ENCODE measurements at regions not wholly inside any gene's neighbourhood (a gene's known extent, or its start where the extent isn't known, plus 50 kb on each side); places are given as distances from the start of the nearest gene placed in this dataset.

DNA sequence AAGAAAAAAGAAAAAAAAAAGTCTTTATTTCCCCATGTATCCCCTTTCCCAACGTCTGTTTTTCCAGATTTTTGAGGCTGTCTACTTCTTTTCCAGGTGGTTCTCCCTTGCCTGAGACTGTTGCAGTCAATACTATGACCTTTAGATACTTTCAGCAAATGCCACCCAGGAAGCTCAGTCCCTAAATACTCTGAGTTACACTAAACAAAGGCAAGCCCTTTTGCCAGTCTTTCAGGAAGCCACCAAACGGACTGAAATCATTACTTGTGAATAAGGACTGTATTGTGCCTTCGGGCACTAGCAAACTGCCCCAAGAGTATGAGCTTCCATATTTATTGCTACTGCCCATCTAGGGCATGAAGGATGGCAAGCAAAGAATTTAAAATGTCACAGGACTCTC lies 621.3 kb downstream of the SUCLG1 start:
- POLR2A ChIA-PET = interaction anchor here (0.5 kb wide), 1 partner anchor 1106 kb away, joined by 3 read pairs; no protein-coding TSS in a partner anchor
- Histone ChIP-seq H4K20me1 (replicated peaks; ENCODE audit: control insufficient read depth, insufficient read depth, low read length) (no peaks in the 10 kb centered on the region), H3K9ac (ENCODE audit: insufficient read depth in 1 of 2, low read depth in 2 of 2, low read length in 2 of 2) (no peak overlapping the region), H3K27ac (ENCODE audit: extremely low read depth, low read depth, low read length) (no peak overlapping the region), H3K79me2 (ENCODE audit: control insufficient read depth, insufficient read depth, low read length) (no peaks in the 10 kb centered on the region), H2AFZ (ENCODE audit: low read depth, low read length) (no peak overlapping the region), H3K9me1 (ENCODE audit: control insufficient read depth, insufficient read depth, low read length) (no peaks in the 10 kb centered on the region), H3K36me3 (ENCODE audit: control insufficient read depth, insufficient read depth, low read length) (no peaks in the 10 kb centered on the region), H3K4me3 (no peak overlapping the region), H3K27me3 (ENCODE audit: control insufficient read depth in 2 of 2, insufficient read depth in 2 of 2, low read length in 2 of 2) (no peaks in the 10 kb centered on the region), H3K4me2 (ENCODE audit: insufficient read depth, low read length) (no peak overlapping the region), H3K9me3 (replicated peaks; ENCODE audit: control insufficient read depth, insufficient read depth, low read depth, low read length) (no peaks in the 10 kb centered on the region), H3K4me1 (replicated peaks in 1 of 2; ENCODE audit: control insufficient read depth in 2 of 2, insufficient read depth in 2 of 2, low read length in 2 of 2) (no peaks in the 10 kb centered on the region; a peak in 1 of 5 replicates)
- CTCF ChIA-PET (ENCODE audit: low intra/inter-chr PET ratio) = no interaction called here
- ATAC-seq = no peak
- 18% methylated on average over 3 of the region's 3 CpGs for WGBS (ENCODE audit: insufficient coverage, low coverage, missing lambda C conversion rate)
- no peak for TF ChIP-seq BACH1 (tag; IDR thresholded peaks at IDR 0.05)
- BruUV-seq (replicated peaks) = no TSS peak
- DNase-seq (ENCODE audit: extremely low read depth in 1 of 4, low spot score in 3 of 4) = no peak
- no peak for FAIRE-seq
- in situ Hi-C loops (cut with MboI) = no loop called here
- intact Hi-C loops (cut with micrococcal nuclease) = no loop called here

DNA sequence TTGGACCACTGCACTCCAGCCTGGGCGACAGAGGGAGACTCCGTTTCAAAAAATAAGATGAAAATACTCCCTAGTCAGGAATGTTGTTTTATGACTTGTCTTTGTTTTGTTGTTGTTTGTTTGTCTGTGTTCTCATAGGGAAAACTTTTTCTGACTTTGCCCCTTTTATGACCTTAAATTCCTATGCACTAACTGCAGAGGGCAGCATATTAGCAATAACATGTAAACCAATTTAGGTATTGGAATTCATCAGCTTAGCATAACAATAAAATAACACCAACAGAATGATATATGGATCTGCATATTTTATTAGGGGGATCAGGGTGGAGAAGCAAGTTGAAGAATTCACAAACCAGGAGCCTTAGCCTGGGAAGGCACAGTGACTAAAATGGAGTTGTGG lies 631.5 kb downstream of the SUCLG1 start:
- ChIA-PET POLR2A (no interaction called here), CTCF (ENCODE audit: low intra/inter-chr PET ratio) (interaction anchor here (1.1 kb wide), 1 partner anchor 250 kb away, joined by 4 read pairs; no protein-coding TSS in a partner anchor)
- no TSS peak for BruUV-seq (replicated peaks)
- H3K9me1 ChIP-seq (ENCODE audit: control insufficient read depth, insufficient read depth, low read length) = no peaks in the 10 kb centered on the region
- H4K20me1 ChIP-seq (replicated peaks; ENCODE audit: control insufficient read depth, insufficient read depth, low read length) = no peaks in the 10 kb centered on the region
- no peaks in the 10 kb centered on the region for H3K36me3 ChIP-seq (ENCODE audit: control insufficient read depth, insufficient read depth, low read length)
- ATAC-seq (no peak), FAIRE-seq (peak; percentile 65), DNase-seq (ENCODE audit: extremely low read depth in 1 of 4, low spot score in 3 of 4) (peak in 1 of 4 experiments; percentile 5)
- no peak overlapping the region for H3K9ac ChIP-seq (ENCODE audit: insufficient read depth in 1 of 2, low read depth in 2 of 2, low read length in 2 of 2)
- H3K27ac ChIP-seq (ENCODE audit: extremely low read depth, low read depth, low read length) = no peak overlapping the region
- intact Hi-C loops (cut with micrococcal nuclease) (loop anchor here (1.0 to 2.0 kb wide), 2 partner anchors 249 to 476 kb away; no protein-coding TSS in a partner anchor), in situ Hi-C loops (cut with MboI) (loop anchor here (10.0 kb wide), 1 partner anchor 467 kb away; no protein-coding TSS in a partner anchor)
- no peaks in the 10 kb centered on the region; a peak in 1 of 5 replicates for H3K4me1 ChIP-seq (replicated peaks in 1 of 2; ENCODE audit: control insufficient read depth in 2 of 2, insufficient read depth in 2 of 2, low read length in 2 of 2)
- no peak overlapping the region for H3K4me2 ChIP-seq (ENCODE audit: insufficient read depth, low read length)
- H2AFZ ChIP-seq (ENCODE audit: low read depth, low read length) = no peak overlapping the region
- 43% methylated on average over 2 of the region's 2 CpGs for WGBS (ENCODE audit: insufficient coverage, low coverage, missing lambda C conversion rate)
- H3K79me2 ChIP-seq (ENCODE audit: control insufficient read depth, insufficient read depth, low read length) = no peaks in the 10 kb centered on the region
- H3K4me3 ChIP-seq = no peak overlapping the region
- H3K9me3 ChIP-seq (replicated peaks; ENCODE audit: control insufficient read depth, insufficient read depth, low read depth, low read length) = no peaks in the 10 kb centered on the region
- H3K27me3 ChIP-seq (ENCODE audit: control insufficient read depth in 2 of 2, insufficient read depth in 2 of 2, low read length in 2 of 2) = no peaks in the 10 kb centered on the region
- TF ChIP-seq HOXB6 (CRISPR knock-in tag; IDR thresholded peaks at IDR 0.05; ENCODE audit: borderline replicate concordance) (no peak), RAD21 (CRISPR knock-in tag; conservative IDR thresholded peaks at IDR 0.05 in 1 of 2, IDR thresholded peaks at IDR 0.05 in 1 of 2) (peak; percentile 17 to 44; a peak in 2 of 4 replicates), SMC3 (conservative IDR thresholded peaks at IDR 0.05; ENCODE audit: insufficient read depth, low read depth, low read length) (0 out of 2 replicates have a peak, but pooled peaks have one; percentile 33), BCL6 (CRISPR knock-in tag; IDR thresholded peaks at IDR 0.05) (no peak), CAMTA2 (CRISPR knock-in tag; conservative IDR thresholded peaks at IDR 0.05) (no peak)
- TF ChIP-seq, protein P1, sequence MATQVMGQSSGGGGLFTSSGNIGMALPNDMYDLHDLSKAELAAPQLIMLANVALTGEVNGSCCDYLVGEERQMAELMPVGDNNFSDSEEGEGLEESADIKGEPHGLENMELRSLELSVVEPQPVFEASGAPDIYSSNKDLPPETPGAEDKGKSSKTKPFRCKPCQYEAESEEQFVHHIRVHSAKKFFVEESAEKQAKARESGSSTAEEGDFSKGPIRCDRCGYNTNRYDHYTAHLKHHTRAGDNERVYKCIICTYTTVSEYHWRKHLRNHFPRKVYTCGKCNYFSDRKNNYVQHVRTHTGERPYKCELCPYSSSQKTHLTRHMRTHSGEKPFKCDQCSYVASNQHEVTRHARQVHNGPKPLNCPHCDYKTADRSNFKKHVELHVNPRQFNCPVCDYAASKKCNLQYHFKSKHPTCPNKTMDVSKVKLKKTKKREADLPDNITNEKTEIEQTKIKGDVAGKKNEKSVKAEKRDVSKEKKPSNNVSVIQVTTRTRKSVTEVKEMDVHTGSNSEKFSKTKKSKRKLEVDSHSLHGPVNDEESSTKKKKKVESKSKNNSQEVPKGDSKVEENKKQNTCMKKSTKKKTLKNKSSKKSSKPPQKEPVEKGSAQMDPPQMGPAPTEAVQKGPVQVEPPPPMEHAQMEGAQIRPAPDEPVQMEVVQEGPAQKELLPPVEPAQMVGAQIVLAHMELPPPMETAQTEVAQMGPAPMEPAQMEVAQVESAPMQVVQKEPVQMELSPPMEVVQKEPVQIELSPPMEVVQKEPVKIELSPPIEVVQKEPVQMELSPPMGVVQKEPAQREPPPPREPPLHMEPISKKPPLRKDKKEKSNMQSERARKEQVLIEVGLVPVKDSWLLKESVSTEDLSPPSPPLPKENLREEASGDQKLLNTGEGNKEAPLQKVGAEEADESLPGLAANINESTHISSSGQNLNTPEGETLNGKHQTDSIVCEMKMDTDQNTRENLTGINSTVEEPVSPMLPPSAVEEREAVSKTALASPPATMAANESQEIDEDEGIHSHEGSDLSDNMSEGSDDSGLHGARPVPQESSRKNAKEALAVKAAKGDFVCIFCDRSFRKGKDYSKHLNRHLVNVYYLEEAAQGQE (IDR thresholded peaks at IDR 0.05; ENCODE audit: borderline replicate concordance) = peak; percentile 45; the same call in 1 of the 2 replicates
- TF ChIP-seq, protein P1 (CRISPR knock-in tag; IDR thresholded peaks at IDR 0.05; ENCODE audit: low read depth) = no peak
